ENCODE measurements at regions not wholly inside any gene's neighbourhood (a gene's known extent, or its start where the extent isn't known, plus 50 kb on each side); places are given as distances from the start of the nearest gene placed in this dataset.

DNA sequence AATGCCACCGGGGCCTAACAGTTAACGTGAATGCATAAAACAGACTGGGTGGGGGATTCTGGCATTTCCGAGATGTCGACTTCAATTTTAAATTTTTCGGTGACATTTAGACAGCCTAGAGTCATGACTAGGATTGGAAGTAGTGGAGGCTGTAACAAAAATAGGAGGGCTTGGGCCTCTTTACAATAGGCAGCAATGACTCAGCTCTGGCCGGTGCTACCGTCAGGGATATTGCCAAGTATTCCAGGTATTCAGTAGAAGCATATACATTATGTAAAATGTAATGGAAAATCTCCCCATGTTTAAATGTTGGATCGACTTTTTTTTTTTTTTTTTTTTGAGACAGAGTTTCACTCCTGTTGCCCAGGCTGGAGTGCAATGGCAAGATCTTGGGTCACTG lies 136.2 kb upstream of the STMND1 start:
- intact Hi-C loops (cut with micrococcal nuclease) = loop anchor here (1.0 to 10.0 kb wide), 3 partner anchors 201 to 633 kb away; partner anchors contain the start of gene ATXN1
- Mint-ChIP-seq H3K4me1 (peaks cover 5 to 7% of the 10 kb centered on the region in 2 donors), H3K4me3 (no peak overlapping the region), H3K27ac (no peak overlapping the region), H3K36me3 (no peaks in the 10 kb centered on the region), H3K9me3 (no peaks in the 10 kb centered on the region), H3K27me3 (ENCODE audit: low read depth in 2 of 2) (peaks cover 13 to 22% of the 10 kb centered on the region in 2 donors)
- DNase-seq = no peak
- H3K4me1 ChIP-seq (ENCODE audit: control insufficient read depth, insufficient read depth, low read length) = peaks cover 3% of the 10 kb centered on the region
- H3K36me3 ChIP-seq (ENCODE audit: control insufficient read depth, insufficient read depth, low read length) = no peaks in the 10 kb centered on the region
- TF ChIP-seq, protein P1, sequence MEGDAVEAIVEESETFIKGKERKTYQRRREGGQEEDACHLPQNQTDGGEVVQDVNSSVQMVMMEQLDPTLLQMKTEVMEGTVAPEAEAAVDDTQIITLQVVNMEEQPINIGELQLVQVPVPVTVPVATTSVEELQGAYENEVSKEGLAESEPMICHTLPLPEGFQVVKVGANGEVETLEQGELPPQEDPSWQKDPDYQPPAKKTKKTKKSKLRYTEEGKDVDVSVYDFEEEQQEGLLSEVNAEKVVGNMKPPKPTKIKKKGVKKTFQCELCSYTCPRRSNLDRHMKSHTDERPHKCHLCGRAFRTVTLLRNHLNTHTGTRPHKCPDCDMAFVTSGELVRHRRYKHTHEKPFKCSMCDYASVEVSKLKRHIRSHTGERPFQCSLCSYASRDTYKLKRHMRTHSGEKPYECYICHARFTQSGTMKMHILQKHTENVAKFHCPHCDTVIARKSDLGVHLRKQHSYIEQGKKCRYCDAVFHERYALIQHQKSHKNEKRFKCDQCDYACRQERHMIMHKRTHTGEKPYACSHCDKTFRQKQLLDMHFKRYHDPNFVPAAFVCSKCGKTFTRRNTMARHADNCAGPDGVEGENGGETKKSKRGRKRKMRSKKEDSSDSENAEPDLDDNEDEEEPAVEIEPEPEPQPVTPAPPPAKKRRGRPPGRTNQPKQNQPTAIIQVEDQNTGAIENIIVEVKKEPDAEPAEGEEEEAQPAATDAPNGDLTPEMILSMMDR (IDR thresholded peaks at IDR 0.05) = no peak
- H3K27me3 ChIP-seq (ENCODE audit: control insufficient read depth, insufficient read depth, low read length) = no peaks in the 10 kb centered on the region
- 92% methylated on average over 6 of the region's 8 CpGs for WGBS (ENCODE audit: insufficient coverage)
- no peak for ATAC-seq
- no peak overlapping the region for H3K27ac ChIP-seq (ENCODE audit: low read length)
- H3K4me3 ChIP-seq (ENCODE audit: low read length) = no peak overlapping the region
- no peaks in the 10 kb centered on the region for H3K9me3 ChIP-seq (ENCODE audit: control insufficient read depth, insufficient read depth, low read length)

DNA sequence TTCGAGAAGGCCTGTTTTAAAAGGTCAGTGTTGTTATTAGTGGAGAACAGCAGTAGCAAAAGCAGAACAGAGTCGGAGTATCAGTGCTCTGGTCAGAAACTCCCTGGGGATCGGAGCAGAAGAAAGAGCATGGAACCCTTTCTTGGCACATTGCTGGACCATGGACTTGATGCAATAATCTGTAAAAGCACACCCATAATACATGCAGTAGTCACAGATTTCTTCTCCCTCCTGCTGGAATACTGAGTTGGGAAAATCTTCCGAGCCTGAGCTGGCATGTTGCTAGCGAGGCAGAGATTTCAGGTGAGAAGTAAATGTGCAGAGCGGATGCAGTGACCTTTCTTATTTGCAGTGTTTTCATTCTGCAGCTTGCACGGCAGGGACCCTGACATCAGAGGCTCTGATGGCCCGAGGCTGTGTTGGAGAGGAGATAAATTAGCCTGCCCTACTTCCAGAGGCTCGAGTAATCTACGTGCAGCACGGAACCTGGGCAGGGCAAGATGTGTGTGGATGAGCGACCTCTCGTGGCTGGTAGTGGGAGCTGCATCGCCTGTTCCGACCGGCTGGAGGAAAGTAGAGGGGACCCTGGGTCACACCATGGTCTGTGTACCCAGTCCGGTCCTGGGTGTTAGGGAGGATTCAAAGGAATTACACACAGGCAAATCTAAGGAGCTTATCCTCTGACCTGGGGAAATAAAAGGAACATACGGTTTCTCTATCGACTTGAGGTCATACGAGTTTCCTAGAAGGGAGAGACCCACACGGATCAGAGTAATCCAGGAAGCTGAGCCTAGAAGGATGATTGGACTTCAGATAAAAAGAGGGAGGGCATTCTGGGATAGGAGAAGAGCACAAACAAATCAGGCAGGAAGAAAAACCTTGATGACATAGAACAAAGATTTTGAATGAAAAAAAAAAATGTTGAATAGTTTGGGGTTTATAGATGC lies 137.0 kb upstream of the STMND1 start:
- Histone ChIP-seq H3K4me1 (ENCODE audit: control insufficient read depth, insufficient read depth, low read length) (peaks cover 3% of the 10 kb centered on the region), H3K4me3 (ENCODE audit: low read length) (no peak overlapping the region), H3K9me3 (ENCODE audit: control insufficient read depth, insufficient read depth, low read length) (no peaks in the 10 kb centered on the region), H3K27ac (ENCODE audit: low read length) (no peak overlapping the region), H3K27me3 (ENCODE audit: control insufficient read depth, insufficient read depth, low read length) (no peaks in the 10 kb centered on the region), H3K36me3 (ENCODE audit: control insufficient read depth, insufficient read depth, low read length) (no peaks in the 10 kb centered on the region)
- Mint-ChIP-seq H3K4me1 (peaks cover 5 to 7% of the 10 kb centered on the region in 2 donors), H3K27ac (no peak overlapping the region), H3K4me3 (no peak overlapping the region), H3K9me3 (no peaks in the 10 kb centered on the region), H3K27me3 (ENCODE audit: low read depth in 2 of 2) (peaks cover 13 to 18% of the 10 kb centered on the region in 2 donors), H3K36me3 (no peaks in the 10 kb centered on the region)
- peak; percentile 86 to 99 (median 95) for ATAC-seq
- 42% methylated on average over 21 of the region's 21 CpGs for WGBS (ENCODE audit: insufficient coverage)
- DNase-seq = peak; percentile 58 to 78
- intact Hi-C loops (cut with micrococcal nuclease) = loop anchor here (1.0 to 10.0 kb wide), 3 partner anchors 200 to 633 kb away; partner anchors contain the start of gene ATXN1
- TF ChIP-seq, protein P1 (IDR thresholded peaks at IDR 0.05) = peak; percentile 74

DNA sequence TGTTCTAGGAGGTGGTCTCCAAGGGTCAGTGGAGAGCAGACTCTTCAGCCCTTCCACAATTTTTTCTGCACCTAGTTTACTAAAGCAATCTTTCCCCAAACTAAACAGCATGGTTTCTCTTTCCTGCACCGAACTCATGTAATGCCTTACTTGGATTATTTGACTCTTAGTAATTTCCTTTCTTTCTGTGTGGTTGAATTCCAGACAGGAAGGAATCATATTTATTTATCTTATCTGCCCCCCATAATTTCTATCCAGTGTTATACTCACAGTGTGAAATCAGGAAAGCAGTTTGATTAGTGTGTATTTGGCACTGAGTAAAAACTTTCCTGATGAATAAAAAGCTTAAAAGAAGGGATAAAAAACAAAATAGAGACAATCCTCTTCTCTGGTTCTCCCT lies 140.3 kb upstream of the STMND1 start:
- H3K36me3 ChIP-seq (ENCODE audit: control insufficient read depth, insufficient read depth, low read length) = no peaks in the 10 kb centered on the region
- Mint-ChIP-seq H3K9me3 (no peaks in the 10 kb centered on the region), H3K27me3 (ENCODE audit: low read depth in 2 of 2) (peaks cover 23 to 24% of the 10 kb centered on the region in 2 donors), H3K4me3 (no peak overlapping the region), H3K27ac (no peak overlapping the region), H3K4me1 (peaks cover 5 to 7% of the 10 kb centered on the region in 2 donors), H3K36me3 (no peaks in the 10 kb centered on the region)
- no peak overlapping the region for H3K4me3 ChIP-seq (ENCODE audit: low read length)
- H3K27me3 ChIP-seq (ENCODE audit: control insufficient read depth, insufficient read depth, low read length) = no peaks in the 10 kb centered on the region
- 78% methylated on average over 1 of the region's 1 CpG for WGBS (ENCODE audit: insufficient coverage)
- no peak overlapping the region for H3K27ac ChIP-seq (ENCODE audit: low read length)
- H3K4me1 ChIP-seq (ENCODE audit: control insufficient read depth, insufficient read depth, low read length) = peaks cover 3% of the 10 kb centered on the region
- DNase-seq (no peak), ATAC-seq (no peak)
- intact Hi-C loops (cut with micrococcal nuclease) = loop anchor here (10.0 kb wide), 2 partner anchors 197 to 447 kb away; partner anchors contain the start of gene ATXN1
- no peaks in the 10 kb centered on the region for H3K9me3 ChIP-seq (ENCODE audit: control insufficient read depth, insufficient read depth, low read length)
- TF ChIP-seq, protein P1 (IDR thresholded peaks at IDR 0.05) = no peak
